Endothelial cell (in vitro differentiated cells): ENCODE measurements at regions not wholly inside any gene's neighbourhood (a gene's known extent, or its start where the extent isn't known, plus 50 kb on each side); places are given as distances from the start of the nearest gene placed in this dataset.

Experiments
- DNase-seq: peaks from one replicate; pipeline ENCODE4 v3.0.0; 2021; ENCODE audit warnings: low spot score
- H3K27ac Mint-ChIP-seq: one replicate; pipeline ENCODE4 v1.8.0; 2021; ENCODE audit warnings: mixed read lengths, inconsistent platforms; ENCODE audit not compliant: unreplicated experiment
- H3K27me3 Mint-ChIP-seq: one replicate; pipeline ENCODE4 v1.8.0; 2021; ENCODE audit warnings: mild to moderate bottlenecking, moderate library complexity, mixed read lengths, inconsistent platforms; ENCODE audit not compliant: unreplicated experiment
- H3K36me3 Mint-ChIP-seq: one replicate; pipeline ENCODE4 v1.8.0; 2021; ENCODE audit warnings: mild to moderate bottlenecking, low read depth, mixed read lengths, inconsistent platforms; ENCODE audit not compliant: unreplicated experiment
- H3K4me1 Mint-ChIP-seq: one replicate; pipeline ENCODE4 v1.8.0; 2021; ENCODE audit warnings: mild to moderate bottlenecking, mixed read lengths, inconsistent platforms; ENCODE audit not compliant: unreplicated experiment
- H3K4me3 Mint-ChIP-seq: one replicate; pipeline ENCODE4 v1.8.0; 2021; ENCODE audit warnings: mild to moderate bottlenecking, mixed read lengths, inconsistent platforms; ENCODE audit not compliant: unreplicated experiment
- H3K9me3 Mint-ChIP-seq: one replicate; pipeline ENCODE4 v1.8.0; 2021; ENCODE audit warnings: mixed read lengths, inconsistent platforms; ENCODE audit not compliant: unreplicated experiment
- TF ChIP-seq, protein P1 (sequence below): fragments of 200-600 bp; sonication (generic); IDR thresholded peaks from one replicate; pipeline ENCODE4 v1.5.0; 2021; ENCODE audit warnings: antibody characterized with exemption; ENCODE audit not compliant: unreplicated experiment

DNA sequence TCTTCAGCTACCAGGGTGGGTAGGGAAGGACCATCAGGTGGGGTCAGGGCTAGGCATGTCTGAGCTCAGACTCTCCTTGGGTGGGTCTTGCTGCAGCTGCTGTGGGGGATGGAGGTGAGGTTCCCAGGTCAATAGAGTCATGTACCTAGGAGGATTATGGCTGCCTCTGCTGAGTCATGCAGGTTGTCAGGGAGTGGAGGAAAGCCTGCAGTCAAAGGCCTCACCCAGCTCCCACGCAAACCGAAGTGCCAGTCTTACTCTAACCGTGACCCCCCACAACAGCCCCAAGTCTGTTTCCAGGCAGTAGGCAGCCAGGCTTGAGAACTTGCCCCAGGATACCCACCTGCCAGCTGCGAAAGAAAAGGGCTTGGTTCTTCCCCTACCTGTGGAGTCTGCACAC lies 113.6 kb upstream of the GALNT5 start:
- H3K27ac Mint-ChIP-seq: no peak overlapping the region
- H3K4me3 Mint-ChIP-seq: no peak overlapping the region

DNA sequence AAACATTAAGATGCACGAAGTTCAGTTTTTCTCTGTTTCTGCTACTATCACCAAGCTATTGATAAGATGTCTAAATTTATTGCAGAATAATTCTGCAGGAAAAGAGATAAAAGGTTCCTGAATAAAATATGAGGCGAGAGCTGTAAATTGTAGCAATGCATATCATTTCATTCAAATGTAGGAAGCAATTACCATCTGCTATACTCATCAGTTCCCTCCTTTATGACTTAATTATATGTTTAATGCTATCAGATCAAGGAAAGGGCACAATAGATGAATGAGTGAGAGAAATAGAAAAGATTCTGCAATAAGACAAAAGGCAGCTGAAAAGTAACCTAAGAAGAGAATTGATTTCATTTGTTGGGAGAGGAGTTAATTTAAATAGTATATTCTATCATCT lies 108.2 kb upstream of the GALNT5 start:
- TF ChIP-seq, protein P1, sequence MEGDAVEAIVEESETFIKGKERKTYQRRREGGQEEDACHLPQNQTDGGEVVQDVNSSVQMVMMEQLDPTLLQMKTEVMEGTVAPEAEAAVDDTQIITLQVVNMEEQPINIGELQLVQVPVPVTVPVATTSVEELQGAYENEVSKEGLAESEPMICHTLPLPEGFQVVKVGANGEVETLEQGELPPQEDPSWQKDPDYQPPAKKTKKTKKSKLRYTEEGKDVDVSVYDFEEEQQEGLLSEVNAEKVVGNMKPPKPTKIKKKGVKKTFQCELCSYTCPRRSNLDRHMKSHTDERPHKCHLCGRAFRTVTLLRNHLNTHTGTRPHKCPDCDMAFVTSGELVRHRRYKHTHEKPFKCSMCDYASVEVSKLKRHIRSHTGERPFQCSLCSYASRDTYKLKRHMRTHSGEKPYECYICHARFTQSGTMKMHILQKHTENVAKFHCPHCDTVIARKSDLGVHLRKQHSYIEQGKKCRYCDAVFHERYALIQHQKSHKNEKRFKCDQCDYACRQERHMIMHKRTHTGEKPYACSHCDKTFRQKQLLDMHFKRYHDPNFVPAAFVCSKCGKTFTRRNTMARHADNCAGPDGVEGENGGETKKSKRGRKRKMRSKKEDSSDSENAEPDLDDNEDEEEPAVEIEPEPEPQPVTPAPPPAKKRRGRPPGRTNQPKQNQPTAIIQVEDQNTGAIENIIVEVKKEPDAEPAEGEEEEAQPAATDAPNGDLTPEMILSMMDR: no peak
- no peak overlapping the region for H3K27ac Mint-ChIP-seq
- no peak overlapping the region for H3K4me3 Mint-ChIP-seq
- H3K36me3 Mint-ChIP-seq: no peaks in the 10 kb centered on the region
- H3K27me3 Mint-ChIP-seq: peaks cover 1% of the 10 kb centered on the region
- DNase-seq: no peak
- H3K4me1 Mint-ChIP-seq: no peaks in the 10 kb centered on the region
- no peaks in the 10 kb centered on the region for H3K9me3 Mint-ChIP-seq

More for the DNA sequence above, 113.6 kb upstream of the GALNT5 start:
- Mint-ChIP-seq H3K27me3 (peaks cover 5% of the 10 kb centered on the region), H3K4me1 (peaks cover 3% of the 10 kb centered on the region), H3K9me3 (no peaks in the 10 kb centered on the region), H3K36me3 (no peaks in the 10 kb centered on the region)
- TF ChIP-seq, protein P1: no peak
- DNase-seq: no peak

DNA sequence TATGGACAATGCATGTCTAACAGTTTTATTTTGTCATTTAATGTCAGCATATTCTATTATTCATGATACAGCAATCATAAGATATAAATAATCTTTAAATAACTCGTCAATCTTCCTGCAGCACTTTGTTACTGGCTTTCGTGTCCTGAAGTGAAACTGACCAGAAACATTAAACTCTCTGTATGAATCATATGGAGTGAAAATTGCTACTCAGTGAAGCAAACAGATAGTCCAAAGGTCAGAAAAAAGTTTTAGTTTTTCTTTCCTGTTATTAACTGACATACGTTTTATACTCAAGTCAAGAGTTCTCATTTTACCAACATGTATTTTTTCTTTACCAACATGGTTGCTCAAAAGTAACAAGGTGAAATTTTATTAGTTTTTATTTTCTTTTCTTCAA lies 106.8 kb upstream of the GALNT5 start:
- H3K4me1 Mint-ChIP-seq: no peaks in the 10 kb centered on the region
- H3K27me3 Mint-ChIP-seq: no peaks in the 10 kb centered on the region
- H3K4me3 Mint-ChIP-seq: no peak overlapping the region
- no peak overlapping the region for H3K27ac Mint-ChIP-seq
- H3K9me3 Mint-ChIP-seq: no peaks in the 10 kb centered on the region
- TF ChIP-seq, protein P1: no peak
- no peaks in the 10 kb centered on the region for H3K36me3 Mint-ChIP-seq
- DNase-seq: no peak

DNA sequence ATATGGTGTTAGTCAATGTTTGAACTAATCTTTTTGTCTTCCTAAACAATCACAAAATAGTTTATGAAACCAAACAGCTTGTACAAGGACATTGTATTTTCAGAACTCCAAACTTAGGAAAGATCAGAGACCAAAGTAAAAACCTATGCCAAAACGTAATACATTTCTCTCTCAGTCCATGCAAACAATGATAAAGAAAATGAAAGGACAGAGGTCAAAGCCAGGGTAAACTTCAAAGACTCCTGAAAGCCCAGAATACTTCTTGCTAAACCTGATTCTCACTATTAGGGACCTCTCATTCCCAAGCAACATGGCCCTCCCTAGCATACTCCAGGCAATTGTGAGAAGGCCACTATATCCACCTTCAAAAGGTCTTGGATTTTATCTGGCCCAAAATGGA lies 105.1 kb upstream of the GALNT5 start:
- Mint-ChIP-seq H3K36me3 (no peaks in the 10 kb centered on the region), H3K4me1 (no peaks in the 10 kb centered on the region), H3K27ac (no peak overlapping the region), H3K9me3 (no peaks in the 10 kb centered on the region), H3K27me3 (no peaks in the 10 kb centered on the region), H3K4me3 (no peak overlapping the region)
- TF ChIP-seq, protein P1: no peak
- DNase-seq: no peak

DNA sequence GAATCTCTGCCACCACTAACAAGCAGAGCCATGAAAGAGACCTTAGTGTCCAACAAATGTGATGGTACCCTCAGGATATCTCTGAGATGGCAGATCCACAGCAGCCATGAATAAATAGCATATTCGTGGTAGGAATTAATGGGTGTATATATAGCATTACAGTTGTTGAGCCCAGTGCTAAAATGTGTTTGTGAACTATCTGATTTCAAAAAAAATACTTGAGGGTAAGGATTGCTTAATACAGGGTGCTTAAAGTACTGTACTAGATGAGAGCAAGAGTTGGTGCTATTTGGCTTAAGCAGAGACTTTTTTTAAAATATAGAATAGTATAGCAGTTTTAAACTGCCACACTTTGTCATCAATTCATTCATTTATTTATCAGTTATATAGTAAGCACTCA lies 101.5 kb upstream of the GALNT5 start:
- no peaks in the 10 kb centered on the region for H3K36me3 Mint-ChIP-seq
- H3K4me3 Mint-ChIP-seq: no peak overlapping the region
- no peaks in the 10 kb centered on the region for H3K27me3 Mint-ChIP-seq
- H3K9me3 Mint-ChIP-seq: no peaks in the 10 kb centered on the region
- no peak for DNase-seq
- no peak overlapping the region for H3K27ac Mint-ChIP-seq
- TF ChIP-seq, protein P1: no peak
- no peaks in the 10 kb centered on the region for H3K4me1 Mint-ChIP-seq
